ENCODE measurements at regions not wholly inside any gene's neighbourhood (a gene's known extent, or its start where the extent isn't known, plus 50 kb on each side); places are given as distances from the start of the nearest gene placed in this dataset.

DNA sequence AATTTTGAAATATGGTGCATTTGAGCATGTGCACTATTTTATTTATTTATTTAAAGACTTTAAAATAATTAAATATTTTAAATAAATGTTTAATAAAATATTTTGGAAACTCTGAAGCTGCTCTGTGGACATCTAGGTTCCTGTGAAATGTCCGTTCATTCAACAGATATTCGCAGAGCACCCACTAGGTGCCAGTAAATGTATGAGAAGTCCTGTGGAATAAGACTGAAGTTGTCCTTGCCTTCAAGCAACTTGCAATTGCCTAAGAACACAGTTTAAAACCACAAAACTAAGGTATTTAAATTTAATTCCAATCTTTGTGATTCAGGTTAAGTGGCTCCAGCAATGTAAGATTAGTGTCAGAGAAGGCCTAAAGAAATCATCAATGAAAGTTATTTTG lies 306.7 kb downstream of the GBA3 start:
- POLR2A ChIA-PET, result no interaction called here
- Mint-ChIP-seq H3K27me3 (no peaks in the 10 kb centered on the region), H3K4me3 (no peak overlapping the region), H3K9me3 (peaks cover 4% of the 10 kb centered on the region), H3K4me1 (no peaks in the 10 kb centered on the region), H3K27ac (no peak overlapping the region), H3K36me3 (ENCODE audit: low read depth) (no peaks in the 10 kb centered on the region)
- intact Hi-C loops (cut with micrococcal nuclease), result no loop called here
- DNase-seq, result no peak
- CTCF ChIA-PET, result no interaction called here
- ATAC-seq (ENCODE audit: low read depth), result no peak
- TF ChIP-seq CTCF (IDR thresholded peaks at IDR 0.05), result no peak

DNA sequence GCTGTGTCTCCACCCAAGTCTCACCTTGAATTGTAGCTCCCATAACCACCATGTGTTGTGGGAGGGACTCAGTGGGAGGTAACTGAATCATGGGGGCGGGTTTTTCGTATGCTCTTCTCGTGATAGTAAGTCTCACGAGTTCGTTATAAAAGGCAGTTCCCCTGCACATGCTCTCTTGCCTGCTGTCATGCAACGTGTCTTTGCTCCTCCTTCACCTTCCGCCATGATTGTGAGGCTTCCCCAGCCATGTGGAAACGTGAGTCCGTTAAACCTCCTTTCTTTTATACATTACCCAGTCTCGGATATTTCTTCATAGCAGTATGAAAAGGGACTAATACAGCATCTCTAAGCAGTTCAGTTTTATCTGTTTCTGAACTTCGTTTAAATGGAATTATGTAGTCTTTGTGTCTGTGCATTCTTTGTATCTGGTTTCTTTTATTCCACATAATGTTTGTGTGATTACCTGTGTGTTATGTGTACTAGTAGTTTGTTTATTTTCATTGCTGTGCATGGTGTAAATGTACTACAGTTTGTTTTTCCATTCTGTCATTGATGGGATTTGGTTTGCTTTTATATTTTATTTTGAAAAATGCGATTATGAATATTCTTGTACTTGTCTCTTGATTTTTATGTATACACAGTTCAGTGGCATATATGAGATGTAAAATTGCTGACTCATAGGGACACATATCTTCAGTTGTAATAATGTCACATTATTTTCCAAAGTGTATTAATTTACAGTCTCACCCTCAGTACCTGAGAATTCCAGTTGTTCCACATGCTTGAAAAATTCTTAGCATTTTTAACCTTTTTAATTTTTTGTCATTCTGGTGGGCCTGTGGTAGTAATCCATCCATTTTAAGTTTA lies 304.9 kb downstream of the GBA3 start:
- H3K27me3 Mint-ChIP-seq, result no peaks in the 10 kb centered on the region
- intact Hi-C loops (cut with micrococcal nuclease), result no loop called here
- no peaks in the 10 kb centered on the region for H3K4me1 Mint-ChIP-seq
- ChIA-PET CTCF (no interaction called here), POLR2A (no interaction called here)
- H3K36me3 Mint-ChIP-seq (ENCODE audit: low read depth), result no peaks in the 10 kb centered on the region
- TF ChIP-seq CTCF (IDR thresholded peaks at IDR 0.05), result no peak
- H3K4me3 Mint-ChIP-seq, result no peak overlapping the region
- H3K27ac Mint-ChIP-seq, result no peak overlapping the region
- ATAC-seq (ENCODE audit: low read depth) (no peak), DNase-seq (no peak)
- H3K9me3 Mint-ChIP-seq, result peaks cover 4% of the 10 kb centered on the region

DNA sequence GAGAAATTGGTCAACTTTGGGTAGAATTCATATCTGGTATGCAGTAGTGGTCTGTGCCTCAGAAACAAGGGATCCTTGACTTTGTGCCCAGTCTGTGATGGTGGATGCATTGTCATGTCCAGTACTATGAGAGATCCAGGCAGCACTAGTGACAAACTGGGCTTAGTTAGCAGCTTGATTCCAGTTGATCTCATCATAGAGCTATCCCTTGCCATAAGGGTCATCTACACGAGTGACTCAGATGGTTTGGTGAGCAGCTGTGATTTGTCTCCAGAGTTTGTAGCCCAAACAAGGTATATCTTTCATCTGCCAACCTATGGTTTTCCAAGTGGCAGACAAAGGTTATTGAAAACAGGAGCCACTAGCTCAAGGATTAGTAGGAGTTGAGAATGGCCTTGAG lies 298.8 kb downstream of the GBA3 start:
- H3K4me1 Mint-ChIP-seq, result no peaks in the 10 kb centered on the region
- DNase-seq, result no peak
- ChIA-PET POLR2A (no interaction called here), CTCF (no interaction called here)
- no peak overlapping the region for H3K27ac Mint-ChIP-seq
- no peaks in the 10 kb centered on the region for H3K27me3 Mint-ChIP-seq
- ATAC-seq (ENCODE audit: low read depth), result no peak
- no peak overlapping the region for H3K4me3 Mint-ChIP-seq
- no peaks in the 10 kb centered on the region for H3K36me3 Mint-ChIP-seq (ENCODE audit: low read depth)
- no peak for TF ChIP-seq CTCF (IDR thresholded peaks at IDR 0.05)
- peaks cover 5% of the 10 kb centered on the region for H3K9me3 Mint-ChIP-seq
- intact Hi-C loops (cut with micrococcal nuclease), result no loop called here

GRCh38 chr4:22988526-22988925 lies 295.8 kb downstream of the GBA3 start:
- Mint-ChIP-seq H3K4me3 (no peak overlapping the region), H3K27ac (no peak overlapping the region), H3K9me3 (peaks cover 9% of the 10 kb centered on the region), H3K27me3 (no peaks in the 10 kb centered on the region), H3K4me1 (no peaks in the 10 kb centered on the region), H3K36me3 (ENCODE audit: low read depth) (no peaks in the 10 kb centered on the region)
- ChIA-PET CTCF (no interaction called here), POLR2A (no interaction called here)
- DNase-seq (no peak), ATAC-seq (ENCODE audit: low read depth) (no peak)
- intact Hi-C loops (cut with micrococcal nuclease), result no loop called here
- no peak for TF ChIP-seq CTCF (IDR thresholded peaks at IDR 0.05)

- no peak for ATAC-seq (ENCODE audit: low read depth)
- H3K27me3 Mint-ChIP-seq, result no peaks in the 10 kb centered on the region
- H3K9me3 Mint-ChIP-seq, result peaks cover 10% of the 10 kb centered on the region
Observed at GRCh38 chr4:22987870-22988269, 295.1 kb downstream of the GBA3 start.

More at GRCh38 chr4:22987870-22988269, 295.1 kb downstream of the GBA3 start:
- ChIA-PET CTCF (no interaction called here), POLR2A (no interaction called here)
- Mint-ChIP-seq H3K36me3 (ENCODE audit: low read depth) (no peaks in the 10 kb centered on the region), H3K4me1 (no peaks in the 10 kb centered on the region), H3K4me3 (no peak overlapping the region), H3K27ac (no peak overlapping the region)
- intact Hi-C loops (cut with micrococcal nuclease), result no loop called here
- DNase-seq, result no peak
- TF ChIP-seq CTCF (IDR thresholded peaks at IDR 0.05), result no peak

Data from activated B cell treated with CpG ODN at 0.5 μM for 24 hours (primary cell).